ENCODE measurements at regions not wholly inside any gene's neighbourhood (a gene's known extent, or its start where the extent isn't known, plus 50 kb on each side); places are given as distances from the start of the nearest gene placed in this dataset.

GRCh38 chr4:17109126-17109525, 210.7 kb upstream of the LDB2 start:
- no peak overlapping the region for H3K4me3 ChIP-seq (IDR thresholded peaks at IDR 0.05; ENCODE audit: insufficient read depth, low read depth, low read length)
- no peak overlapping the region for H3K9ac ChIP-seq
- no peaks in the 10 kb centered on the region for H3K27me3 ChIP-seq (ENCODE audit: insufficient read depth, low read depth)
- H3K79me2 ChIP-seq (ENCODE audit: insufficient read depth, low read depth): no peaks in the 10 kb centered on the region
- no peak overlapping the region for H3K4me2 ChIP-seq
- no peaks in the 10 kb centered on the region for H3K4me1 ChIP-seq (ENCODE audit: low read depth, poor library complexity, severe bottlenecking)
- H3K36me3 ChIP-seq (ENCODE audit: insufficient read depth): no peaks in the 10 kb centered on the region
- H3K27ac ChIP-seq: no peak overlapping the region
- no peak overlapping the region for H2AFZ ChIP-seq (ENCODE audit: low read depth)
- no peak for TF ChIP-seq CTCF (conservative IDR thresholded peaks at IDR 0.05; ENCODE audit: low read depth, low read length)
- H4K20me1 ChIP-seq (ENCODE audit: insufficient read depth): no peaks in the 10 kb centered on the region

GRCh38 chr4:17103231-17103630, 204.8 kb upstream of the LDB2 start:
- Histone ChIP-seq H3K4me3 (IDR thresholded peaks at IDR 0.05; ENCODE audit: insufficient read depth, low read depth, low read length) (no peak overlapping the region), H2AFZ (ENCODE audit: low read depth) (no peak overlapping the region), H3K27ac (no peak overlapping the region), H4K20me1 (ENCODE audit: insufficient read depth) (no peaks in the 10 kb centered on the region), H3K79me2 (ENCODE audit: insufficient read depth, low read depth) (no peaks in the 10 kb centered on the region), H3K4me2 (no peak overlapping the region), H3K27me3 (ENCODE audit: insufficient read depth, low read depth) (no peaks in the 10 kb centered on the region), H3K4me1 (ENCODE audit: low read depth, poor library complexity, severe bottlenecking) (no peaks in the 10 kb centered on the region), H3K9ac (no peak overlapping the region), H3K36me3 (ENCODE audit: insufficient read depth) (no peaks in the 10 kb centered on the region)
- no peak for TF ChIP-seq CTCF (conservative IDR thresholded peaks at IDR 0.05; ENCODE audit: low read depth, low read length)

- TF ChIP-seq CTCF (conservative IDR thresholded peaks at IDR 0.05; ENCODE audit: low read depth, low read length): no peak
- no peak overlapping the region for H3K4me2 ChIP-seq
- H3K9ac ChIP-seq: no peak overlapping the region
- no peaks in the 10 kb centered on the region for H3K4me1 ChIP-seq (ENCODE audit: low read depth, poor library complexity, severe bottlenecking)
- H2AFZ ChIP-seq (ENCODE audit: low read depth): no peak overlapping the region
- no peaks in the 10 kb centered on the region for H4K20me1 ChIP-seq (ENCODE audit: insufficient read depth)
- H3K36me3 ChIP-seq (ENCODE audit: insufficient read depth): no peaks in the 10 kb centered on the region
- H3K4me3 ChIP-seq (IDR thresholded peaks at IDR 0.05; ENCODE audit: insufficient read depth, low read depth, low read length): no peak overlapping the region
- no peak overlapping the region for H3K27ac ChIP-seq
- no peaks in the 10 kb centered on the region for H3K27me3 ChIP-seq (ENCODE audit: insufficient read depth, low read depth)
- H3K79me2 ChIP-seq (ENCODE audit: insufficient read depth, low read depth): no peaks in the 10 kb centered on the region
These were observed 200.6 kb upstream of the LDB2 start for GRCh38 chr4:17098996-17099395.

- Histone ChIP-seq H3K4me1 (ENCODE audit: low read depth, poor library complexity, severe bottlenecking) (no peaks in the 10 kb centered on the region), H3K79me2 (ENCODE audit: insufficient read depth, low read depth) (no peaks in the 10 kb centered on the region), H3K27me3 (ENCODE audit: insufficient read depth, low read depth) (no peaks in the 10 kb centered on the region), H3K4me3 (IDR thresholded peaks at IDR 0.05; ENCODE audit: insufficient read depth, low read depth, low read length) (no peak overlapping the region), H3K27ac (no peak overlapping the region), H2AFZ (ENCODE audit: low read depth) (no peak overlapping the region), H4K20me1 (ENCODE audit: insufficient read depth) (no peaks in the 10 kb centered on the region), H3K36me3 (ENCODE audit: insufficient read depth) (no peaks in the 10 kb centered on the region), H3K9ac (no peak overlapping the region), H3K4me2 (no peak overlapping the region)
- TF ChIP-seq CTCF (conservative IDR thresholded peaks at IDR 0.05; ENCODE audit: low read depth, low read length): no peak
These were observed 200.0 kb upstream of the LDB2 start for GRCh38 chr4:17098401-17098800.

GRCh38 chr4:17097362-17097761, 198.9 kb upstream of the LDB2 start:
- H3K4me3 ChIP-seq (IDR thresholded peaks at IDR 0.05; ENCODE audit: insufficient read depth, low read depth, low read length): no peak overlapping the region
- H3K27me3 ChIP-seq (ENCODE audit: insufficient read depth, low read depth): no peaks in the 10 kb centered on the region
- no peak overlapping the region for H3K4me2 ChIP-seq
- no peak for TF ChIP-seq CTCF (conservative IDR thresholded peaks at IDR 0.05; ENCODE audit: low read depth, low read length)
- H3K79me2 ChIP-seq (ENCODE audit: insufficient read depth, low read depth): no peaks in the 10 kb centered on the region
- H4K20me1 ChIP-seq (ENCODE audit: insufficient read depth): no peaks in the 10 kb centered on the region
- no peaks in the 10 kb centered on the region for H3K36me3 ChIP-seq (ENCODE audit: insufficient read depth)
- no peak overlapping the region for H3K27ac ChIP-seq
- no peaks in the 10 kb centered on the region for H3K4me1 ChIP-seq (ENCODE audit: low read depth, poor library complexity, severe bottlenecking)
- H2AFZ ChIP-seq (ENCODE audit: low read depth): no peak overlapping the region
- no peak overlapping the region for H3K9ac ChIP-seq
